ENCODE measurements at regions not wholly inside any gene's neighbourhood (a gene's known extent, or its start where the extent isn't known, plus 50 kb on each side); places are given as distances from the start of the nearest gene placed in this dataset.

- no peaks in the 10 kb centered on the region for H3K79me2 ChIP-seq (ENCODE audit: control insufficient read depth in 1 of 2, insufficient read depth in 2 of 2, low read length in 2 of 2)
- H3K4me1 ChIP-seq (replicated peaks in 1 of 4; ENCODE audit: control insufficient read depth in 3 of 4, insufficient read depth in 4 of 4, low read length in 3 of 4): peaks cover 0 to 5% (median 2%) of the 10 kb centered on the region in 4 experiments; a peak in 3 of 7 replicates
- no peaks in the 10 kb centered on the region for H3K36me3 ChIP-seq (ENCODE audit: control insufficient read depth in 2 of 4, insufficient read depth in 4 of 4, low read length in 3 of 4)
- no peak overlapping the region for H2BK20ac ChIP-seq (ENCODE audit: low read length)
- H3K9me3 ChIP-seq (ENCODE audit: insufficient read depth in 2 of 2, low read depth in 1 of 2, low read length in 1 of 2): no peaks in the 10 kb centered on the region
- FAIRE-seq: no peak
- no peak overlapping the region for H4K8ac ChIP-seq (ENCODE audit: extremely low read depth, insufficient read depth, low read length)
- no peak overlapping the region for H3K18ac ChIP-seq (ENCODE audit: extremely low read depth, low read length)
- H4K91ac ChIP-seq (replicated peaks; ENCODE audit: insufficient read length, low read length): no peak overlapping the region
- no peak overlapping the region for H2BK12ac ChIP-seq (ENCODE audit: low read depth, low read length)
- H2BK5ac ChIP-seq (ENCODE audit: low read depth, low read length): no peak overlapping the region
- no peak overlapping the region for H4K5ac ChIP-seq (ENCODE audit: insufficient read length, low read depth, low read length)
- no peaks in the 10 kb centered on the region for H3K23me2 ChIP-seq (ENCODE audit: low read depth, low read length)
- no peak overlapping the region for H3K27ac ChIP-seq (ENCODE audit: low read depth, low read length)
- no peak overlapping the region for H2AFZ ChIP-seq (ENCODE audit: low read length)
- H3K4me2 ChIP-seq (ENCODE audit: insufficient read depth in 1 of 2, low read depth in 2 of 2, low read length in 2 of 2): no peak overlapping the region
- no peak overlapping the region for H3K56ac ChIP-seq (replicated peaks; ENCODE audit: insufficient read length, low read depth, low read length)
- no peak overlapping the region for H2AK5ac ChIP-seq (ENCODE audit: low read depth, low read length)
- 90% methylated on average over 4 of the region's 4 CpGs; no CpG with 5 or more reads in 1 of the 2 experiments for WGBS, 2 experiments (ENCODE audit: extremely low coverage in 1 of 2, insufficient coverage in 1 of 2, insufficient read length in 1 of 2, insufficient replicate concordance in 2 of 2, low coverage in 1 of 2, low lambda C conversion rate in 2 of 2, missing lambda C conversion rate in 1 of 2)
- H2BK120ac ChIP-seq (replicated peaks; ENCODE audit: low read depth, low read length): no peak overlapping the region
- no peak overlapping the region for H3K4ac ChIP-seq (replicated peaks; ENCODE audit: insufficient read length, low read depth, low read length)
- H3K27me3 ChIP-seq (replicated peaks in 1 of 4; ENCODE audit: control insufficient read depth in 3 of 4, extremely low read depth in 1 of 4, insufficient read depth in 3 of 4, low read length in 3 of 4): no peaks in the 10 kb centered on the region
- no peak overlapping the region for H3K9ac ChIP-seq (replicated peaks in 1 of 4; ENCODE audit: extremely low read depth in 1 of 4, low read depth in 3 of 4, low read length in 3 of 4)
- ChIA-PET CTCF (ENCODE audit: partially characterized antibody) (interaction anchor here (2.2 kb wide), 1 partner anchor 24 kb away, joined by 9 read pairs; no protein-coding TSS in a partner anchor), POLR2A (ENCODE audit: partially characterized antibody) (no interaction called here)
- no peak for DNase-seq (ENCODE audit: low read depth in 1 of 2, low spot score in 2 of 2)
- no peak overlapping the region for H3K23ac ChIP-seq (ENCODE audit: insufficient read length)
- no peak overlapping the region for H3K4me3 ChIP-seq (ENCODE audit: extremely low read depth in 1 of 4, insufficient read depth in 2 of 4, low read depth in 3 of 4, low read length in 4 of 4)
- no peaks in the 10 kb centered on the region for H3K79me1 ChIP-seq (ENCODE audit: low read depth, low read length)
- 0 out of 2 replicates have a peak overlapping the region, but pooled peaks have one; percentile 22 for H2BK15ac ChIP-seq (ENCODE audit: low read length)
- no peak overlapping the region for H3K14ac ChIP-seq (ENCODE audit: insufficient read length)
- H4K20me1 ChIP-seq (replicated peaks in 1 of 2; ENCODE audit: control insufficient read depth in 1 of 2, insufficient read depth in 2 of 2, low read length in 2 of 2): no peaks in the 10 kb centered on the region
- TF ChIP-seq TAF1 (IDR thresholded peaks at IDR 0.05; ENCODE audit: low read depth, low read length): no peak
These were observed 103.7 kb upstream of the TAB2 start for GRCh38 chr6:149213829-149214228.

Measured in H1 (cell line).